ENCODE measurements at regions not wholly inside any gene's neighbourhood (a gene's known extent, or its start where the extent isn't known, plus 50 kb on each side); places are given as distances from the start of the nearest gene placed in this dataset.
"Not testable (repeated sequence)": the region's sequence is repeated elsewhere in the genome, so short reads cannot be mapped to it uniquely, and the experiment has no call there.

- DNase-seq: no peak
Measured at GRCh38 chr10:2893158-2893845, 174.0 kb upstream of the PFKP start.

- DNase-seq: no peak
Measured at GRCh38 chr10:2891770-2892124, 175.6 kb upstream of the PFKP start.

- no peak for DNase-seq
Measured at GRCh38 chr10:2891073-2891769, 176.1 kb upstream of the PFKP start.

GRCh38 chr10:2890093-2890492 is 177.3 kb upstream of the PFKP start:
- DNase-seq: no peak

DNA sequence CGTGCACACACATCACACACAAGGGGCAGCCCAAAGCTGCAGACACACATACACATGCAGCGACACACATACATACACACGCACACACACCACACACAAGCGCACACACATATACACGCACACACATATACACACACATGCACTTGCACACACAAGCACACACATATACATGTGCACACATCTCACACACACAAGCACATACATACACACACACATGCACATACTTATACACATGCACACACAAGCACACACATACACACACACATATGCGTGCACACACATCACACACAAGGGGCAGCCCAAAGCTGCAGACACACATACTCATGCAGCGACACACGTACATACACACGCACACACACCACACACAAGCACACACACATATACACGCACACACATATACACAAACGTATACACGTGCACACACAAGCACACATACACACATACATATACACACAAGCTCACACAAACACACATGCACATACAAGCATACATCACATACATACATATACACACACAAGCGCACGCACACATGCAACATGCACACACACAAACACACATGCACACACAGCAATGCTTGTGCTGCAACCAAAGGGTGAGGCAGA is 178.8 kb upstream of the PFKP start:
- DNase-seq: no peak

DNA sequence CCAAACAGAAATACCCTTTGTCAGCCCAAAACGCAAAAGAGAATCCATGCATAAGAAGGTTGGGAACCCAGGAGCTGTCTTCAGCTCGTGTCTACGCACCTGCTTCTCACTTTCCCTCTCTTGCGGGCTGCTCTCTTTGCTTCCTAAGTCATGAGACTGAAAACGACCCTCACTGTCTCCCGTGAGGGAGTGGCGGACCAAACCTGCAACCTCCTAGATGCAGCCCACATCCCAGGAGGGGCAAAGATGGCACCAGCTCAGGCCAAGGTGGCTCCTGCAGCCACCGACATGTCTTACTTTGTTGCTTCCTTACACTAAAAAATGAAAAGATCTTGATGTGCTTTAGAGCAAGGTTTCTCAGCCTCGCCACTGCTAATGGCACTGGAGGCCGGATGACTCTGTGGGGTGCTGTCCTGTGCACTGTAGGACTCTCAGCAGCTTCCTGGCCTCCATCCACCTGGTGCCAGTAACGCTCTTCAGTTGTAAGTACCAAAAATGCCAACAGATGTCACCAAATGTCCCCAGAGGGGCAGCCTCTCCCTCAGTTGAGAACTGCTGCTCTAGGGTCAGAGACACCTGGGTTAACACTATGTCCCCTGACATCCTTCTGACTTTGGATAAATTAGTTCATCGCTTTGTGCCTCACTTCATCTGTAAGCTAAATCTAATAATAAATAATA is 179.8 kb upstream of the PFKP start:
- no peak for DNase-seq

- no peak for DNase-seq
Measured at GRCh38 chr10:2886662-2887061, 180.7 kb upstream of the PFKP start.

DNA sequence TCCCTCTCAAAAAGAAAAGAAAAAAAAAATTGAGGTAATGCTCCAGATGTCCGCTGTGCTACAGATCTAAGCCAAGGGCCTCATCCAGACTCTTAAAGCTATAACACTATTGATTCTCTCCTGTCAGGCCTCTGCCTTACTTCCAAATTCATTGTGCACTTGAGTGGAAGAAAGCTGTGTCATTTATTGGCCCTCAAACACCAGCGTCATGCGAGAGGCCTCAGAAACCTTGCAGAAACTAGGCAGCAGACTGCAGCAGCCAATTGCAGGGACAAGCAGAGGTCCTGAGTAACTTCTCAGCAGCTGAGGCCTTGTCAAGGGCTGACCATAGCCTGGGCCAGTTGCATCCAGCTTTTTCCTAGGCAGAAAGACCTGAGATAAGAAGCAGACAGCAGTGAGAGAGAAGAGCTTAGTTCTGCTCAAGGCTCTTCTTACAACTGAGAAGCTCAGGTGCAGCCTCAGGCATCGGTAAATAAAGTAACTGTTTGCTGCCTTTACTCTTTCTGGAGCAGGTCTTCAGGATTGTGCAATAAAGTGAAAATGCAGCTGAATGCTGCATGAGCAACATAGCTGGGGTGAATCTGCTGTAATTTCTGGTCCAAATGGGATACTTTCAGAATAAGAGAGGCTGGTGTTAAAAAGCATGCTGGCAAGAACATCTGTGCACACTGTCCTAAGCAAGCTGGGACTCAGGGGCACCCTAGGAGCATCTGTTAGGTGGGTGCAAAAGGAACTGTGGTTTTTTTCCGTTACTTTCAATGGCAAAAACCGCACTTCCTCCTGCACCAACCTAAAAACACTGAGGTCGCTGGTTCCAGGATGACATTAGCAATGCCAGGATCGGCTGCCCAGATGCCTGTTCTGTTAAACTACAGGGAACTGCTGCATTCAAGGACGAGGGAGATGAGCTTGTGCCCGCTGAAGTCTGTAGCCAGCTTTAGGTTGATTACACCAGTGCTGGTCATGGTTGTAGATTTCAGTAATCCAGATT is 181.8 kb upstream of the PFKP start:
- DNase-seq: peak in 1 of 58 donors; percentile 10

DNA sequence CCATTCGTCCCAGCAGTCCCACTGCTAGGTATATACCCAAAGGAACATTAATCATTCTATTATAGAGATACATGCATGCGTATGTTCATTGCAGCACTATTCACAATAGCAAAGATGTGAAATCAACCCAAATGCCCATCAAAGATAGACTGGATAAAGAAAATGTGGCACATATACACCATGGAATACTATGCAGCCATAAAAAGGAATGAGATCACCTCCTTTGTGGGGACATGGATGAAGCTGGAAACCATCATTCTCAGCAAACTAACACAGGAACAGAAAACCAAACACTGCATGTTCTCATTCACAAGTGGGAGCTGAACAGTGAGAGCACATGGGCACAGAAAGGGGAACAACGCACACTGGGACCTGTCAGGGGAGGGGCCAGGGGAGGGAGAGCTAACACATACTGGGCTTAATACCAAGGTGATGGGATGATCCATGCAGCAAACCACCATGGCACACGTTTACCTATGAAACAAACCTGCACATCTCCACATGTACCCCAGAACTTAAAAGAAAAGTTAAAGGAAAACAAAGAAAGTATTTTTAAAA is 183.3 kb upstream of the PFKP start:
- DNase-seq: not testable (repeated sequence)

GRCh38 chr10:2883238-2883637 is 184.1 kb upstream of the PFKP start:
- DNase-seq: no peak

- DNase-seq: no peak
Measured at GRCh38 chr10:2882628-2883027, 184.7 kb upstream of the PFKP start.

DNA sequence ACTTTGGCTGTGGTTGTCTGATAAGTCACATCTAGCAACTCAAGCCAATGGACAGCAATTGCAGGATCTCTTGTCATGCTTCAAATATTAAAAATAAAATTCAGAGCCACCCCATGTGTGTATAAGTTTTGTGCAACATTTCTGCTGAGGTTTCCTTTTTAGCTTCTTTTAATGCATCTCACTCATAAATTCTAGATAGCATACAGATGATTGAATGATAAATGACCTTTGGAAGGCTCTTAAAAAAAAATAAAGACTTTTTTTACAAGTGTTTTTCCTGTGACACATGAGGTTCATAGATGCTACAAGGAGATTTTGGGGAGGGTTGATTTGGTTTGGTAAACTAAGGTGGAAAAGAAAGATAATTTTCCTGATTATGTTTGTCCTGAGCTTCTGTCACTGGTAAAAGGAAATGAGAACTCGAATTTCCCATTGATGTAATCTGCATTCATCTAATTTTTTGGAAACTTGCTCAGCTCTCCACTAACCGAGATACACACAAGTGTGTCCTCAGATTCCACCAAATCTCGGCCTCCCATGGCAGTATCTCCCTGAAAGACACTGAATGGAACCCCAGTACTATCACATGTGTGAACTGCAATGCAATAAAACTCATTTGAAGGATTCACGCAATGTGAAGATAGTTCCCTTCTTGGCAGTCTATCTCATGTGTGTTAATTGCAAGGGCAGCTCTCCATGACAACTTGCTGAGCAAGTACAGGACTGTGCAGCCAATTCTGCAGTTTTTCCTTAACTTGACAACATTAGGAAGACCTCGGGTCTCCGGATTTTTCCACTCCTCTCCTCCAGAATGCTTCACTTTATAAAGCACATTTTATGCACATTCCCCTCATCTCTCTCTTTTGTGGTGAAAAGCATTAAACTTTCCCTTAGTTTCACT is 185.4 kb upstream of the PFKP start:
- DNase-seq: no peak

GRCh38 chr10:2880050-2880449 is 187.3 kb upstream of the PFKP start:
- not testable (repeated sequence) for DNase-seq

DNA sequence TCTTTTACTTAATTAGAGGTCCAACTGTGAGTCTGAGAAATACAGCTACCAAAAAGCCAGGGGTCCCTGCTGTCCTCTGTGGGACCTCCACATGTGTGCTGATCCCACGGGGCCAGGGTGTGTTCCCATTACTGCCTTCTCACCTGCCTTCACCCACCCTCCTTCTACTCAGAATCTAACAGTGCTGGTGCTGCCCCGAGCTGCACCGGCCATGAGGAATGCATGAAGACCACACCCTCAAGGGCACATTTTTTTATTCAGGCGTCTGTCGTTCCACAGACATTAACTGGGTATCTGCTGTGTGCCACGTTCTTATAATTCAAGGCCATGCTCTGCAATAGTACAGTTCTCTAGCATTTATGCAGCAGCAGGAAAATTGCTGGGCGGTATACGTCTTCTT is 188.5 kb upstream of the PFKP start:
- DNase-seq: no peak

- DNase-seq: no peak
Measured at GRCh38 chr10:2876032-2876431, 191.3 kb upstream of the PFKP start.

DNA sequence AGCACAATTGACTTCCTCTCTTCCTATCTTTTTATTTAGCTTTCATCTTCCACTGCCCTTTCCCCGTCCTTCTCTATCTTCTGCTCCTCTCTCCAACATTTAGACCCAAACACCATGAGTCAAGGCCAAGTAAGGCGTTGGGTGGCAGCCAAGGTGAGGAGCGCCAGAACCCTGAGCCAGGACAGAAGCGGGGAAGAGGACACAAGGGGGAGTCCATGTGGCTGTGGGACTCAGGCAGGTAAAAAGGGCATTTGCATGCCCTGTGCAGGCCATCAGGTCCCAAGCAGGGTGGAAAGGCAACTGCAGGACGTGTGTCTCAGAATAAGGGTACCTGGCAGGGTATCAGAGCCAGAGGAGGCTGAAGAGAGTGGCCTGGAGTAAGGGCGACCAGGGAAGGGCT is 192.4 kb upstream of the PFKP start:
- no peak for DNase-seq

- no peak for DNase-seq
Measured at GRCh38 chr10:2873769-2874168, 193.6 kb upstream of the PFKP start.

- no peak for DNase-seq
Measured at GRCh38 chr10:2871673-2872219, 195.6 kb upstream of the PFKP start.

DNA sequence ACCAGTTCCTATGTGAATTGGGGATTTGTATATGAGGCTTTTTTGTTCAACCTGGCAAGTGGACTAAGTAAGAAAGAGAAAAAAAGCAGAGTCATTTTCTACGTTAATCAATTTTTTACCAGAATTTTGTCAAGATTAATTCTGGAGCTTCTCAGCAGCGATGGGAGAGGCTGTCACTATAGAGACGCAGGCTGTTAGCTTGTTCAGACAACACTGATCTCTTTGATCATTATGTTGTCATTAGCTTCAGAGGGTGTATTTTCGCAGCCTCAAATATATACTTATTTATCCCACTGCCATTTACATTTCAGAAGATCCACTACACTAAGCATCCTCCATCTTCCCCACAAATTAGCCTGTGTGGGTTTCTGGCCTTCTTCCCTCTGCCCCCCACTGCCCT is 196.7 kb upstream of the PFKP start:
- DNase-seq: no peak

Measured in anterior cingulate cortex (tissue), 58 donors.